Tibial nerve (tissue), 4 donors: ENCODE measurements at regions not wholly inside any gene's neighbourhood (a gene's known extent, or its start where the extent isn't known, plus 50 kb on each side); places are given as distances from the start of the nearest gene placed in this dataset.

Experiments used
- EP300 ChIP-seq, 2 donors: sonication (generic); formaldehyde crosslinking; IDR thresholded peaks; one replicate each; pipeline ENCODE4 v1.6.1; 2017; ENCODE audit warnings: antibody characterized with exemption in 2 of 2, mild to moderate bottlenecking in 1 of 2
- POLR2A ChIP-seq, 2 donors: fragments of 450-650 bp; IDR thresholded peaks; one replicate each; pipeline ENCODE4 v1.6.1; 2017; ENCODE audit warnings: antibody characterized with exemption in 2 of 2, mild to moderate bottlenecking in 2 of 2, moderate library complexity in 2 of 2
- TF ChIP-seq, protein P1 (sequence below), 5 experiments: fragments of 200-600 bp in 3 of 5; fragments of 450-650 bp in 2 of 5; sonication (generic) in 3 of 5; IDR thresholded peaks; one replicate each; pipeline ENCODE4 v1.5.1; 2016 to 2019; ENCODE audit warnings: antibody characterized with exemption in 5 of 5, mild to moderate bottlenecking in 3 of 5, moderate library complexity in 2 of 5

DNA sequence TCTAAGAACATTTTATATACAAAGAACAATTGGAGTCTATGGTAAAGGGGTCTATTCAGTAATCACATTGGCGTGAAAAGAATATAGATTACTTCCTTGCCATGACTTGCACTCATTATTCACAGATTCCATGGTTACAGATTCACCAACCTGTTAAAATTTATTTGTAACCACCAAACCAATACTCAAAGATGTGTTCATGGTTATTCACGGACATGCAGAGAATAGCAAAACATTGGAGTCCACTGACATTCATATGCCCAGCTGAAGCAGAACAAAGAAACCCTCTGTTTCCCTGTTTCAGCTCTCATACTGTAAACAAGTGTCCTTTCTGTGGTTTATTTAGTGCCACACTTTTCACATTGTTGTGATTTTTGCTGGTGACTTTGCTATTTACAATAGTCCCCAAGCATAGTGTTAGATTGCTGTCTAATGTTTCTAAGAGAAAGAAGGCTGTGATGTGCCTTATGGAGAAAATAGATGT is 185.8 kb upstream of the TTC14 start:
- TF ChIP-seq, protein P1, sequence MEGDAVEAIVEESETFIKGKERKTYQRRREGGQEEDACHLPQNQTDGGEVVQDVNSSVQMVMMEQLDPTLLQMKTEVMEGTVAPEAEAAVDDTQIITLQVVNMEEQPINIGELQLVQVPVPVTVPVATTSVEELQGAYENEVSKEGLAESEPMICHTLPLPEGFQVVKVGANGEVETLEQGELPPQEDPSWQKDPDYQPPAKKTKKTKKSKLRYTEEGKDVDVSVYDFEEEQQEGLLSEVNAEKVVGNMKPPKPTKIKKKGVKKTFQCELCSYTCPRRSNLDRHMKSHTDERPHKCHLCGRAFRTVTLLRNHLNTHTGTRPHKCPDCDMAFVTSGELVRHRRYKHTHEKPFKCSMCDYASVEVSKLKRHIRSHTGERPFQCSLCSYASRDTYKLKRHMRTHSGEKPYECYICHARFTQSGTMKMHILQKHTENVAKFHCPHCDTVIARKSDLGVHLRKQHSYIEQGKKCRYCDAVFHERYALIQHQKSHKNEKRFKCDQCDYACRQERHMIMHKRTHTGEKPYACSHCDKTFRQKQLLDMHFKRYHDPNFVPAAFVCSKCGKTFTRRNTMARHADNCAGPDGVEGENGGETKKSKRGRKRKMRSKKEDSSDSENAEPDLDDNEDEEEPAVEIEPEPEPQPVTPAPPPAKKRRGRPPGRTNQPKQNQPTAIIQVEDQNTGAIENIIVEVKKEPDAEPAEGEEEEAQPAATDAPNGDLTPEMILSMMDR (IDR thresholded peaks at IDR 0.05), result no peak
- TF ChIP-seq POLR2A (IDR thresholded peaks at IDR 0.05), result no peak
- TF ChIP-seq EP300 (IDR thresholded peaks at IDR 0.05), result peak in 1 of 2 donors; percentile 35
